ENCODE measurements at regions not wholly inside any gene's neighbourhood (a gene's known extent, or its start where the extent isn't known, plus 50 kb on each side); places are given as distances from the start of the nearest gene placed in this dataset.
"Not testable (repeated sequence)": the region's sequence is repeated elsewhere in the genome, so short reads cannot be mapped to it uniquely, and the experiment has no call there.

GRCh38 chr10:121675344-121675743, 77.1 kb upstream of the FGFR2 start:
- Histone ChIP-seq H3K79me2 (ENCODE audit: control insufficient read depth, insufficient read depth, low read length, unreplicated experiment) (no peaks in the 10 kb centered on the region), H3K27me3 (ENCODE audit: insufficient read depth, low read length) (peaks cover 13% of the 10 kb centered on the region; the same call in 1 of the 2 replicates), H3K36me3 (ENCODE audit: insufficient read depth, low read length) (no peaks in the 10 kb centered on the region), H3K4me1 (ENCODE audit: control insufficient read depth, insufficient read depth, low read length, unreplicated experiment) (no peaks in the 10 kb centered on the region), H3K4me3 (ENCODE audit: low read depth, low read length) (no peak overlapping the region), H3K27ac (ENCODE audit: low read depth, low read length) (no peak overlapping the region), H2AFZ (ENCODE audit: low read length, unreplicated experiment) (no peak overlapping the region)

DNA sequence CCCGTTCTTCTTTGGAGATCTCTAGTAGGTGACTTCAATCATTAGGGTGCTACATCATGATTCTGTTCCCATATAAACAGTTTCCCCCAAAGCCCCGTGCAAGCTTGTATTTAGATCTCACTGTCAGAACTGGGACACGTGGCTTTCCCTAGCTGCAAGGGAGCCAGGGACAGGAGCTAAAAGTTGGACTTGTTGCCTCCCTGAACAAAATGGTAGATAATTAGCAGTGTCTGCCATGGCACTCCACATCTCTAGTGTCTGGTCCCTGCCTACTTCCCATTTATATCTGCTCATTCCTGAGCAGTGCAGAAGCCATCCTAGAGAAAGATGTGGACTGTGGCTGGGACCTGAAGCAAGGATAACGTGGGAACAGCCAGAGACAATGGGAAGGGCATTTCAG, 76.6 kb upstream of the FGFR2 start:
- no peaks in the 10 kb centered on the region for H3K79me2 ChIP-seq (ENCODE audit: control insufficient read depth, insufficient read depth, low read length, unreplicated experiment)
- no peak overlapping the region for H2AFZ ChIP-seq (ENCODE audit: low read length, unreplicated experiment)
- no peak overlapping the region for H3K27ac ChIP-seq (ENCODE audit: low read depth, low read length)

DNA sequence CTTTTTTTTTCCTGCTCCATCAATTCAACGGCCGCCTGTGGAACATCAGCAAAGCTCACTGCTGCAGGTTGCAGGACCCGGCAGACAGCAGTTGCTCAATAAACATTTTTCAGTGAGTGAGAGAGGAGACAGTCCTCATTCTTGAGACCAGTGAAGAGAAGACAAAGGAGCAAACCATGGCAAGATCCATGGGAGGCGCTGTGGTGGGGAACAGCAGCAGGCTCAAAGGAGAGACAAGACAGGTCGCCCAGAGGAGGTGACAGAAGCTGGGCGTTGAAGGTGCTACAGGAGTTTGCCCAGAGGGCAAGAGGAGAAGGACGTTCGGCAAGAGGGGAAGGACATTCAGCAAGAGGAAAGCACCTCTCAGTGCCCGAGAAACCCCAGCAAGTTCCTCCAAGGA, 74.5 kb upstream of the FGFR2 start:
- peaks cover 13% of the 10 kb centered on the region; the same call in 1 of the 2 replicates for H3K27me3 ChIP-seq (ENCODE audit: insufficient read depth, low read length)
- H3K79me2 ChIP-seq (ENCODE audit: control insufficient read depth, insufficient read depth, low read length, unreplicated experiment), result no peaks in the 10 kb centered on the region
- no peaks in the 10 kb centered on the region for H3K36me3 ChIP-seq (ENCODE audit: insufficient read depth, low read length)
- H3K27ac ChIP-seq (ENCODE audit: low read depth, low read length), result no peak overlapping the region
- no peak overlapping the region for H3K4me3 ChIP-seq (ENCODE audit: low read depth, low read length)
- H2AFZ ChIP-seq (ENCODE audit: low read length, unreplicated experiment), result no peak overlapping the region
- H3K4me1 ChIP-seq (ENCODE audit: control insufficient read depth, insufficient read depth, low read length, unreplicated experiment), result no peaks in the 10 kb centered on the region

More for the DNA sequence above, 76.6 kb upstream of the FGFR2 start:
- Histone ChIP-seq H3K4me1 (ENCODE audit: control insufficient read depth, insufficient read depth, low read length, unreplicated experiment) (no peaks in the 10 kb centered on the region), H3K4me3 (ENCODE audit: low read depth, low read length) (no peak overlapping the region), H3K27me3 (ENCODE audit: insufficient read depth, low read length) (peaks cover 13% of the 10 kb centered on the region; the same call in 1 of the 2 replicates), H3K36me3 (ENCODE audit: insufficient read depth, low read length) (no peaks in the 10 kb centered on the region)

DNA sequence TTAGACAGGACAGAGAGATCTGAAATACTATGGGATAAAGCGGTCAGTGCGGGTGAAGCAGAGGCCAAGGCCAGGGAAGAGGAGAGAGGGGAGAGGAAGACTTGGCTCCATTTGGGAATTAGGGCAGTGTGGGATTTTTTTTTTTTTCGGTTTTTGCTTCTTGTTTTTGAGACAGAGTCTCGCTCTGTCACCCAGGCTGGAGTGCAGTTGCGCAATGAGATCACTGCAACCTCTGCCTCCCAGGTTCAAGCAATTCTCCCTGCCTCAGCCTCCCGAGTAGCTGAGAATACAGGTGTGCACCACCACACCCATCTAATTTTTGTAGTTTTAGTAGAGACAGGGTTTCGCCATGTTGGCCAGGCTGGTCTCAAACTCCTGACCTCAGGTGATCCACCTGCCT, 71.6 kb upstream of the FGFR2 start:
- not testable (repeated sequence) for H3K79me2 ChIP-seq (ENCODE audit: control insufficient read depth, insufficient read depth, low read length, unreplicated experiment); H3K4me3 ChIP-seq (ENCODE audit: low read depth, low read length); H3K27me3 ChIP-seq (ENCODE audit: insufficient read depth, low read length); H3K27ac ChIP-seq (ENCODE audit: low read depth, low read length); H2AFZ ChIP-seq (ENCODE audit: low read length, unreplicated experiment); H3K4me1 ChIP-seq (ENCODE audit: control insufficient read depth, insufficient read depth, low read length, unreplicated experiment); H3K36me3 ChIP-seq (ENCODE audit: insufficient read depth, low read length)

DNA sequence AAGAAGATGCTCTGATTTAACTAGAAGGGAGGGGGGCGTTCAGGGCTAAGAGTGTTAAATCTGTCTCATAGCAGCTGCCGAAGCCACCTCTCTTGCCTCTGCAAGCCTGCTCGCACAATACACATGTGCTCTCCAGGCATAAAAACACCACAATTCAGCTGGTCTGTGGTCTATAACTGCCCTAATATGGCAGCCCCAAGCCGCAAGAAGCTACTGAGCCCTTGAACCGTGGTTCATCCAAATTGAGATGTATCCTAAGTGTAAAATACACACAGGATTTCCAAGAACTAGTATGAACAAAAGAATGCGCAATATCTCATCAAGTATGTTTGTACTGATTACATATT, 70.8 kb upstream of the FGFR2 start:
- Histone ChIP-seq H3K36me3 (ENCODE audit: insufficient read depth, low read length) (no peaks in the 10 kb centered on the region), H3K4me1 (ENCODE audit: control insufficient read depth, insufficient read depth, low read length, unreplicated experiment) (no peaks in the 10 kb centered on the region), H2AFZ (ENCODE audit: low read length, unreplicated experiment) (no peak overlapping the region), H3K4me3 (ENCODE audit: low read depth, low read length) (no peak overlapping the region), H3K27ac (ENCODE audit: low read depth, low read length) (no peak overlapping the region), H3K27me3 (ENCODE audit: insufficient read depth, low read length) (0 out of 2 replicates have a peak, but pooled peaks cover 4% of the 10 kb centered on the region), H3K79me2 (ENCODE audit: control insufficient read depth, insufficient read depth, low read length, unreplicated experiment) (no peaks in the 10 kb centered on the region)

- H3K27me3 ChIP-seq (ENCODE audit: insufficient read depth, low read length), result 0 out of 2 replicates have a peak, but pooled peaks cover 4% of the 10 kb centered on the region
- no peaks in the 10 kb centered on the region for H3K36me3 ChIP-seq (ENCODE audit: insufficient read depth, low read length)
- H2AFZ ChIP-seq (ENCODE audit: low read length, unreplicated experiment), result no peak overlapping the region
- H3K27ac ChIP-seq (ENCODE audit: low read depth, low read length), result no peak overlapping the region
- H3K79me2 ChIP-seq (ENCODE audit: control insufficient read depth, insufficient read depth, low read length, unreplicated experiment), result no peaks in the 10 kb centered on the region
- no peaks in the 10 kb centered on the region for H3K4me1 ChIP-seq (ENCODE audit: control insufficient read depth, insufficient read depth, low read length, unreplicated experiment)
- H3K4me3 ChIP-seq (ENCODE audit: low read depth, low read length), result no peak overlapping the region
These were observed 70.2 kb upstream of the FGFR2 start for GRCh38 chr10:121668314-121669027.

DNA sequence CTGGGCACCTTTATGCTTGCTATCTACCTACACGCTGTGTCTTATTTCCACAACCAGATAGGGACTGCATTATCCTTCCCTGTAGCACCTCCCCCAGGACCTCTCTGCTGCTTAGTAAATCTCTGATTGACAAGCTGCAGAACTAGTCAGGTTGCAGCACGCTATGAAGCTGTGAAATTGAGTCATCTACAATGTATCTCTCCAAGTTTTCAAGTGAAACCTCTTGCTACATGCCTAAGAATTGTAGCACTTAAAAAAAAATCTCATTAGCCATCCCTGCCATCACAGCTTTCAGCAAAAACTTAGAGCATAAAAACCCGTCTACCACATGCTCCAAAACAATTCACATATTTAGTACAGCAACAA, 69.7 kb upstream of the FGFR2 start:
- no peak overlapping the region for H3K27ac ChIP-seq (ENCODE audit: low read depth, low read length)
- H3K79me2 ChIP-seq (ENCODE audit: control insufficient read depth, insufficient read depth, low read length, unreplicated experiment), result no peaks in the 10 kb centered on the region
- no peaks in the 10 kb centered on the region for H3K4me1 ChIP-seq (ENCODE audit: control insufficient read depth, insufficient read depth, low read length, unreplicated experiment)
- H3K36me3 ChIP-seq (ENCODE audit: insufficient read depth, low read length), result no peaks in the 10 kb centered on the region
- H3K4me3 ChIP-seq (ENCODE audit: low read depth, low read length), result no peak overlapping the region
- H3K27me3 ChIP-seq (ENCODE audit: insufficient read depth, low read length), result 0 out of 2 replicates have a peak, but pooled peaks cover 4% of the 10 kb centered on the region
- no peak overlapping the region for H2AFZ ChIP-seq (ENCODE audit: low read length, unreplicated experiment)

DNA sequence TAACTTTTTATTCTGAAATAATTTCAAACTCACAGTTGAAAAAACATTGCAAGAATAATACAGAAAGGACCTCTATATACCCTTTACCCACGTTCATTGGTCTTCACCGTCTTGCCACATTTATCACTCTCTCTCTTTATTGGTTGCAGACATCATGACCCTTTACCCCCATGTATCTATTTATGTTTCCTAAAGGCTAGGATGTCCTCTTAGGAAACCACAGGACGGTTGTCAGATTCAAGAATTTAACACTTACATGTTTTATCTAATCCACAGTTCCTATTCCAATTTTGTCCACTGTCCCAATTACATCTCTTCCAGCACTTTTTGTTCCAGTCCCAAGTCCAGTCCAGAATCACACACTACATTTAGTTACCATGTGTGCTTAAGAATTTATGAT, 67.6 kb upstream of the FGFR2 start:
- Histone ChIP-seq H3K27ac (ENCODE audit: low read depth, low read length) (no peak overlapping the region), H3K79me2 (ENCODE audit: control insufficient read depth, insufficient read depth, low read length, unreplicated experiment) (no peaks in the 10 kb centered on the region), H3K4me3 (ENCODE audit: low read depth, low read length) (no peak overlapping the region), H3K4me1 (ENCODE audit: control insufficient read depth, insufficient read depth, low read length, unreplicated experiment) (no peaks in the 10 kb centered on the region), H2AFZ (ENCODE audit: low read length, unreplicated experiment) (no peak overlapping the region), H3K36me3 (ENCODE audit: insufficient read depth, low read length) (no peaks in the 10 kb centered on the region), H3K27me3 (ENCODE audit: insufficient read depth, low read length) (no peaks in the 10 kb centered on the region)

DNA sequence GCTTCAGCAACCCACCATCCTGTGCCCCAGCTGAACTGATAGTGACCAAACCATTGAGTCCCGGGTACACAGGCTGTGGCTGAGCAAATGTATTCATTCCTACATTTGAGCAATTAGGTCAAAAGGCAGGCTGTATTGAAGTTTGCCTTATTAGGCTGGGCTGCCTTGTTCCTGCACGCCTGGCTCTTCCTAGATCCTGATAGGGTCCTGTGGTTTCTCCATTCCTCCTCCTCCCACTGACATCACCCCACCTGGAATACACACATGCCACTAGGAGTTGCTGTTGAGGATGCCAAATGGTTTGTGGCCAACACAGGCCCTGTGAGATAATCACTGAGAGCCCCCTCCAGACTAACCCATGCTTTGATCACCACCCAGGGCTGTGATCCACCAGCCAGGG, 66.4 kb upstream of the FGFR2 start:
- H3K27me3 ChIP-seq (ENCODE audit: insufficient read depth, low read length), result no peaks in the 10 kb centered on the region
- no peaks in the 10 kb centered on the region for H3K36me3 ChIP-seq (ENCODE audit: insufficient read depth, low read length)
- H3K4me1 ChIP-seq (ENCODE audit: control insufficient read depth, insufficient read depth, low read length, unreplicated experiment), result no peaks in the 10 kb centered on the region
- H3K4me3 ChIP-seq (ENCODE audit: low read depth, low read length), result no peak overlapping the region
- H3K27ac ChIP-seq (ENCODE audit: low read depth, low read length), result no peak overlapping the region
- H3K79me2 ChIP-seq (ENCODE audit: control insufficient read depth, insufficient read depth, low read length, unreplicated experiment), result no peaks in the 10 kb centered on the region
- no peak overlapping the region for H2AFZ ChIP-seq (ENCODE audit: low read length, unreplicated experiment)

GRCh38 chr10:121662945-121663917, 65.0 kb upstream of the FGFR2 start:
- no peaks in the 10 kb centered on the region for H3K36me3 ChIP-seq (ENCODE audit: insufficient read depth, low read length)

GRCh38 chr10:121662531-121662930, 64.3 kb upstream of the FGFR2 start:
- Histone ChIP-seq H3K4me1 (ENCODE audit: control insufficient read depth, insufficient read depth, low read length, unreplicated experiment) (no peaks in the 10 kb centered on the region), H3K36me3 (ENCODE audit: insufficient read depth, low read length) (no peaks in the 10 kb centered on the region), H2AFZ (ENCODE audit: low read length, unreplicated experiment) (no peak overlapping the region), H3K79me2 (ENCODE audit: control insufficient read depth, insufficient read depth, low read length, unreplicated experiment) (no peaks in the 10 kb centered on the region), H3K27ac (ENCODE audit: low read depth, low read length) (no peak overlapping the region), H3K27me3 (ENCODE audit: insufficient read depth, low read length) (no peaks in the 10 kb centered on the region), H3K4me3 (ENCODE audit: low read depth, low read length) (no peak overlapping the region)

More at GRCh38 chr10:121662945-121663917, 65.0 kb upstream of the FGFR2 start:
- Histone ChIP-seq H3K79me2 (ENCODE audit: control insufficient read depth, insufficient read depth, low read length, unreplicated experiment) (no peaks in the 10 kb centered on the region), H3K4me1 (ENCODE audit: control insufficient read depth, insufficient read depth, low read length, unreplicated experiment) (no peaks in the 10 kb centered on the region), H2AFZ (ENCODE audit: low read length, unreplicated experiment) (no peak overlapping the region), H3K4me3 (ENCODE audit: low read depth, low read length) (no peak overlapping the region), H3K27me3 (ENCODE audit: insufficient read depth, low read length) (no peaks in the 10 kb centered on the region), H3K27ac (ENCODE audit: low read depth, low read length) (no peak overlapping the region)

Measured in ACC112 (cell line).